A549 (cell line): ENCODE measurements at regions not wholly inside any gene's neighbourhood (a gene's known extent, or its start where the extent isn't known, plus 50 kb on each side); places are given as distances from the start of the nearest gene placed in this dataset.

Source experiments
- ATAC-seq, 2 experiments: fragments of 200-7000 bp in 1 of 2; fragments of >200 bp in 1 of 2; cut with Nextera tagmentation in 1 of 2; cut with Tn5 transposase in 1 of 2; 3 replicates each; pipeline versions ENCODE4 v1.8.0 to v1.9.1; 2018 to 2020; ENCODE audit warnings: mild to moderate bottlenecking in 1 of 2, moderate library complexity in 1 of 2
- CTCF ChIA-PET: fragments of 300-600 bp; sonication (Branson Sonifier 250); formaldehyde crosslinking; extraction: SDS; loops from one replicate; lab custom pipeline; 2021; ENCODE audit warnings: antibody characterized with exemption, inconsistent platforms; lab: Yijun Ruan, JAX
- POLR2A ChIA-PET: fragments of 350-600 bp; formaldehyde crosslinking; extraction: SDS; loops from one replicate; lab custom pipeline; 2021; ENCODE audit warnings: antibody characterized with exemption, inconsistent platforms; lab: Yijun Ruan, JAX
- DNase-seq, 2 experiments: peaks; one replicate each; pipeline versions ENCODE4 v3.0.0 to v3.0.0-alpha.2; 2011 to 2016; ENCODE audit warnings: low read depth in 1 of 2, low spot score in 1 of 2
- FAIRE-seq: peaks from 2 replicates; lab custom pipeline; 2011; peaks lifted over from hg19 to GRCh38; lab: Jason Lieb, UNC
- H3K27ac ChIP-seq, 2 experiments: fragments of >200 bp; sonication (Bioruptor Twin); formaldehyde crosslinking; 3 replicates each; pipeline ENCODE4 v1.5.1; 2016 to 2017
- H3K4me1 ChIP-seq: fragments of >200 bp; sonication (Bioruptor Twin); formaldehyde crosslinking; 3 replicates; pipeline ENCODE4 v1.6.1; 2016
- H3K4me2 ChIP-seq: fragments of >200 bp; sonication (Bioruptor Twin); formaldehyde crosslinking; 3 replicates; pipeline ENCODE4 v1.6.1; 2016
- H3K4me3 ChIP-seq: fragments of >200 bp; sonication (Bioruptor Twin); formaldehyde crosslinking; 3 replicates; pipeline ENCODE4 v1.5.1; 2016
- H3K9me3 ChIP-seq: fragments of >200 bp; sonication (Bioruptor Twin); formaldehyde crosslinking; 3 replicates; pipeline ENCODE4 v1.6.1; 2016
- CBX8 ChIP-seq: fragments of 200-600 bp; sonication (generic); IDR thresholded peaks from 2 replicates; pipeline ENCODE4 v1.6.1; 2016
- CHD2 ChIP-seq: fragments of 150-350 bp; IDR thresholded peaks from 2 replicates; pipeline ENCODE4 v1.6.1; 2014; ENCODE audit warnings: low read length; ENCODE audit not compliant: partially characterized antibody
- EHF ChIP-seq: fragments of 250-450 bp; sonication (Bioruptor Pico); IDR thresholded peaks from 2 replicates; pipeline ENCODE4 v1.5.0; 2020; ENCODE audit warnings: mild to moderate bottlenecking
- ESRRA ChIP-seq: fragments of 150-350 bp; IDR thresholded peaks from 2 replicates; pipeline ENCODE4 v1.6.1; 2014; ENCODE audit warnings: mild to moderate bottlenecking, low read length, borderline replicate concordance
- FOSB ChIP-seq: fragments of 250-450 bp; sonication (Bioruptor Pico); IDR thresholded peaks from 2 replicates; pipeline ENCODE4 v1.5.0; 2020; ENCODE audit warnings: mild to moderate bottlenecking, moderate library complexity
- GATA3 ChIP-seq: IDR thresholded peaks from 2 replicates; pipeline ENCODE4 v1.6.1; 2012; ENCODE audit warnings: borderline replicate concordance
- HEYL ChIP-seq: fragments of 250-450 bp; sonication (Bioruptor Pico); IDR thresholded peaks from 2 replicates; pipeline ENCODE4 v1.8.0; 2021; ENCODE audit warnings: mild to moderate bottlenecking, moderate library complexity
- HMGXB4 ChIP-seq: fragments of 250-450 bp; sonication (Bioruptor Pico); IDR thresholded peaks from 2 replicates; pipeline ENCODE4 v1.5.0; 2021; ENCODE audit warnings: mild to moderate bottlenecking, moderate library complexity, borderline replicate concordance
- KDM1A ChIP-seq: fragments of 200-600 bp; sonication (generic); IDR thresholded peaks from 2 replicates; pipeline ENCODE4 v1.6.1; 2016; ENCODE audit warnings: low read depth, mild to moderate bottlenecking
- KDM5A ChIP-seq: fragments of 200-600 bp; sonication (generic); IDR thresholded peaks from 2 replicates; pipeline ENCODE4 v1.6.1; 2016; ENCODE audit warnings: antibody characterized with exemption, mild to moderate bottlenecking
- MAX ChIP-seq: IDR thresholded peaks from 2 replicates; pipeline ENCODE4 v1.6.1; 2012
- MAZ ChIP-seq: fragments of 150-350 bp; IDR thresholded peaks from 2 replicates; pipeline ENCODE4 v1.6.1; 2014; ENCODE audit warnings: antibody characterized with exemption, low read depth, low read length, borderline replicate concordance
- NFE2L2 ChIP-seq: fragments of 150-350 bp; conservative IDR thresholded peaks from 2 replicates; pipeline ENCODE4 v1.6.1; 2014; ENCODE audit warnings: low read length
- NPAS2 ChIP-seq: fragments of 250-450 bp; sonication (Bioruptor Pico); IDR thresholded peaks from 2 replicates; pipeline ENCODE4 v1.8.0; 2022; ENCODE audit warnings: mild to moderate bottlenecking, moderate library complexity, borderline replicate concordance
- PBX3 ChIP-seq: IDR thresholded peaks from 2 replicates; pipeline ENCODE4 v1.6.1; 2012
- POLR2A ChIP-seq: IDR thresholded peaks from 2 replicates; pipeline ENCODE4 v1.6.1; 2012; ENCODE audit warnings: mild to moderate bottlenecking, low read length
- RAD21 ChIP-seq, 2 experiments: fragments of >200 bp in 1 of 2; sonication (Bioruptor Twin) in 1 of 2; formaldehyde crosslinking in 1 of 2; IDR thresholded peaks in 1 of 2; conservative IDR thresholded peaks in 1 of 2; 2 replicates in 1 of 2; 3 replicates in 1 of 2; pipeline ENCODE4 v1.6.1; 2012 to 2018; ENCODE audit warnings: inconsistent platforms in 1 of 2
- RARB ChIP-seq: fragments of 250-450 bp; sonication (Bioruptor Pico); IDR thresholded peaks from 2 replicates; pipeline ENCODE4 v1.8.0; 2021; ENCODE audit warnings: mild to moderate bottlenecking, moderate library complexity
- RCOR1 ChIP-seq: fragments of 150-350 bp; IDR thresholded peaks from 2 replicates; pipeline ENCODE4 v1.6.1; 2014; ENCODE audit warnings: antibody characterized with exemption, low read length, low read depth
- REST ChIP-seq: fragments of 200-600 bp; sonication (generic); IDR thresholded peaks from 2 replicates; pipeline ENCODE4 v1.6.1; 2016; ENCODE audit warnings: antibody characterized with exemption, mild to moderate bottlenecking, moderate library complexity
- RFX5 ChIP-seq: fragments of 450-650 bp; IDR thresholded peaks from 2 replicates; pipeline ENCODE4 v1.7.1; 2014; ENCODE audit warnings: antibody characterized with exemption, mild to moderate bottlenecking, moderate library complexity
- RNF2 ChIP-seq: fragments of 200-600 bp; sonication (generic); IDR thresholded peaks from 2 replicates; pipeline ENCODE4 v1.6.1; 2016; ENCODE audit warnings: low read depth, mild to moderate bottlenecking, antibody characterized with exemption, moderate library complexity, borderline replicate concordance
- SREBF2 ChIP-seq: fragments of 450-650 bp; IDR thresholded peaks from 2 replicates; pipeline ENCODE4 v1.6.1; 2014; ENCODE audit warnings: mild to moderate bottlenecking, moderate library complexity
- USF2 ChIP-seq: fragments of 450-650 bp; IDR thresholded peaks from 2 replicates; pipeline ENCODE4 v1.6.1; 2014; ENCODE audit warnings: antibody characterized with exemption
- ZSCAN20 ChIP-seq: fragments of 250-450 bp; sonication (Bioruptor Pico); IDR thresholded peaks from 2 replicates; pipeline ENCODE4 v1.8.0; 2022; ENCODE audit warnings: mild to moderate bottlenecking, moderate library complexity
- WGBS: methylation state at CpG from one replicate; pipeline ENCODE4 v1.1.6; 2017; ENCODE audit errors: missing lambda C conversion rate; 5-methylcytosine and 5-hydroxymethylcytosine counted together

GRCh38 chr10:110436554-110437350, 61.0 kb upstream of the DUSP5 start:
- ATAC-seq: no peak
- POLR2A ChIA-PET: no interaction called here
- H3K27ac ChIP-seq: peak overlapping the region in 1 of 2 experiments; percentile 60; a peak in 3 of 6 replicates
- no peak overlapping the region for H3K4me2 ChIP-seq
- no peaks in the 10 kb centered on the region for H3K4me1 ChIP-seq
- H3K9me3 ChIP-seq: peaks cover 3% of the 10 kb centered on the region; the same call in 1 of the 3 replicates
- FAIRE-seq: no peak
- 83% methylated on average over 9 of the region's 9 CpGs for WGBS
- CTCF ChIA-PET: interaction anchor here (1.0 to 2.3 kb wide), 4 partner anchors 8 to 129 kb away, joined by 3 to 7 read pairs (median 4); no protein-coding TSS in a partner anchor
- no peak for DNase-seq
- no peak overlapping the region for H3K4me3 ChIP-seq
- TF ChIP-seq MAX (no peak), HEYL (CRISPR knock-in tag) (no peak), EHF (no peak), MAZ (no peak), RARB (CRISPR knock-in tag) (no peak), GATA3 (no peak), CBX8 (no peak), ESRRA (no peak), HMGXB4 (CRISPR knock-in tag) (no peak), KDM5A (no peak), USF2 (no peak), POLR2A (no peak), FOSB (CRISPR knock-in tag) (no peak), NFE2L2 (no peak), PBX3 (no peak), ZSCAN20 (CRISPR knock-in tag) (no peak), CHD2 (no peak)
- TF ChIP-seq, all 56 proteins: peak for 0

GRCh38 chr10:110437351-110437605, 60.4 kb upstream of the DUSP5 start:
- FAIRE-seq: no peak
- 80% methylated on average over 3 of the region's 3 CpGs for WGBS
- Histone ChIP-seq H3K9me3 (peaks cover 3% of the 10 kb centered on the region; the same call in 1 of the 3 replicates), H3K27ac (peak overlapping the region in 1 of 2 experiments; percentile 60; a peak in 3 of 6 replicates), H3K4me2 (no peak overlapping the region), H3K4me1 (no peaks in the 10 kb centered on the region), H3K4me3 (no peak overlapping the region)
- no peak for DNase-seq
- ChIA-PET POLR2A (no interaction called here), CTCF (interaction anchor here (1.0 to 2.3 kb wide), 3 partner anchors 8 to 129 kb away, joined by 3 to 7 read pairs (median 3); no protein-coding TSS in a partner anchor)
- TF ChIP-seq NPAS2 (CRISPR knock-in tag) (no peak), PBX3 (no peak), KDM1A (no peak), RFX5 (no peak), RCOR1 (no peak), RNF2 (no peak), SREBF2 (no peak), REST (no peak), MAX (no peak), RAD21 (conservative IDR thresholded peaks at IDR 0.05 in 1 of 2, IDR thresholded peaks at IDR 0.05 in 1 of 2) (no peak), NFE2L2 (no peak), RARB (CRISPR knock-in tag) (no peak)
- no peak for ATAC-seq
